Transverse colon (tissue), 3 donors: ENCODE measurements at regions not wholly inside any gene's neighbourhood (a gene's known extent, or its start where the extent isn't known, plus 50 kb on each side); places are given as distances from the start of the nearest gene placed in this dataset.

Experiments
- POLR2A ChIP-seq: fragments of 450-650 bp; IDR thresholded peaks from one replicate; pipeline ENCODE4 v1.6.1; 2016; ENCODE audit warnings: antibody characterized with exemption, mild to moderate bottlenecking, moderate library complexity
- TF ChIP-seq, protein P1 (sequence below), 5 experiments: fragments of 200-600 bp in 3 of 5; fragments of 450-650 bp in 2 of 5; sonication (generic) in 3 of 5; IDR thresholded peaks; 1 replicate in 2 of 5; 2 replicates in 3 of 5; pipeline ENCODE4 v1.5.1; 2016 to 2017; ENCODE audit warnings: antibody characterized with exemption in 5 of 5, inconsistent platforms in 3 of 5, mild to moderate bottlenecking in 2 of 5, moderate library complexity in 1 of 5

DNA sequence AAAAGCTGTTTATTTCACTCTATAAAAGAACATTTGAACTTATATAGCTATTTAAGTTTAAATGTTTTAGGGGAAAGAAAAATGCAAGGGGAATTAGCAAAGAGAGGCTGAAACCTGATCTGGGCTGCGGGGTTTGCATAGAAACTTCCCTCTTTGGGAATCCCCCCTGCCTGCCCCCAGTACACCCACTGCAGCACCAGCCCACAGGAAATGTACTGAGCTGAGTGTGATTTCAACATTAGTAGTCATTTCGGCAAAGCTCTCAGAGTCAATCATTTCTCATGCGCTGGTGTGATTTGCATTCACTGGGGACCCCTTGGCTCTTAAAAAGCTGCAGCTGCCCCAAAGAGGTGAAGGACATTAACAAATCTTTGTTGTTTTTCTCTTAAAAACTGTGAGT lies 859.4 kb downstream of the MAFB start:
- TF ChIP-seq, protein P1, sequence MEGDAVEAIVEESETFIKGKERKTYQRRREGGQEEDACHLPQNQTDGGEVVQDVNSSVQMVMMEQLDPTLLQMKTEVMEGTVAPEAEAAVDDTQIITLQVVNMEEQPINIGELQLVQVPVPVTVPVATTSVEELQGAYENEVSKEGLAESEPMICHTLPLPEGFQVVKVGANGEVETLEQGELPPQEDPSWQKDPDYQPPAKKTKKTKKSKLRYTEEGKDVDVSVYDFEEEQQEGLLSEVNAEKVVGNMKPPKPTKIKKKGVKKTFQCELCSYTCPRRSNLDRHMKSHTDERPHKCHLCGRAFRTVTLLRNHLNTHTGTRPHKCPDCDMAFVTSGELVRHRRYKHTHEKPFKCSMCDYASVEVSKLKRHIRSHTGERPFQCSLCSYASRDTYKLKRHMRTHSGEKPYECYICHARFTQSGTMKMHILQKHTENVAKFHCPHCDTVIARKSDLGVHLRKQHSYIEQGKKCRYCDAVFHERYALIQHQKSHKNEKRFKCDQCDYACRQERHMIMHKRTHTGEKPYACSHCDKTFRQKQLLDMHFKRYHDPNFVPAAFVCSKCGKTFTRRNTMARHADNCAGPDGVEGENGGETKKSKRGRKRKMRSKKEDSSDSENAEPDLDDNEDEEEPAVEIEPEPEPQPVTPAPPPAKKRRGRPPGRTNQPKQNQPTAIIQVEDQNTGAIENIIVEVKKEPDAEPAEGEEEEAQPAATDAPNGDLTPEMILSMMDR (IDR thresholded peaks at IDR 0.05): no peak
- TF ChIP-seq POLR2A: no peak
